GM13977 (cell line): ENCODE measurements at regions not wholly inside any gene's neighbourhood (a gene's known extent, or its start where the extent isn't known, plus 50 kb on each side); places are given as distances from the start of the nearest gene placed in this dataset.

Experiments used
- DNase-seq: peaks from one replicate; pipeline ENCODE4 v3.0.0; 2012; ENCODE audit warnings: low spot score
- in situ Hi-C: fragments of 300-500 bp; cut with MboI; formaldehyde crosslinking; loops from one replicate; pipeline ENCODE4 v1.12.0; 2022; ENCODE audit warnings: low sequenced_read_pairs, low pct_unique_long_range_greater_than_20kb, mixed read lengths, inconsistent platforms; ENCODE audit not compliant: unreplicated experiment
- TF ChIP-seq, protein P1 (sequence below): IDR thresholded peaks from 2 replicates; pipeline ENCODE4 v1.5.1; 2012; ENCODE audit warnings: mild to moderate bottlenecking, control low read depth; ENCODE audit not compliant: insufficient read depth; ENCODE audit errors: extremely low read depth, missing control alignments

DNA sequence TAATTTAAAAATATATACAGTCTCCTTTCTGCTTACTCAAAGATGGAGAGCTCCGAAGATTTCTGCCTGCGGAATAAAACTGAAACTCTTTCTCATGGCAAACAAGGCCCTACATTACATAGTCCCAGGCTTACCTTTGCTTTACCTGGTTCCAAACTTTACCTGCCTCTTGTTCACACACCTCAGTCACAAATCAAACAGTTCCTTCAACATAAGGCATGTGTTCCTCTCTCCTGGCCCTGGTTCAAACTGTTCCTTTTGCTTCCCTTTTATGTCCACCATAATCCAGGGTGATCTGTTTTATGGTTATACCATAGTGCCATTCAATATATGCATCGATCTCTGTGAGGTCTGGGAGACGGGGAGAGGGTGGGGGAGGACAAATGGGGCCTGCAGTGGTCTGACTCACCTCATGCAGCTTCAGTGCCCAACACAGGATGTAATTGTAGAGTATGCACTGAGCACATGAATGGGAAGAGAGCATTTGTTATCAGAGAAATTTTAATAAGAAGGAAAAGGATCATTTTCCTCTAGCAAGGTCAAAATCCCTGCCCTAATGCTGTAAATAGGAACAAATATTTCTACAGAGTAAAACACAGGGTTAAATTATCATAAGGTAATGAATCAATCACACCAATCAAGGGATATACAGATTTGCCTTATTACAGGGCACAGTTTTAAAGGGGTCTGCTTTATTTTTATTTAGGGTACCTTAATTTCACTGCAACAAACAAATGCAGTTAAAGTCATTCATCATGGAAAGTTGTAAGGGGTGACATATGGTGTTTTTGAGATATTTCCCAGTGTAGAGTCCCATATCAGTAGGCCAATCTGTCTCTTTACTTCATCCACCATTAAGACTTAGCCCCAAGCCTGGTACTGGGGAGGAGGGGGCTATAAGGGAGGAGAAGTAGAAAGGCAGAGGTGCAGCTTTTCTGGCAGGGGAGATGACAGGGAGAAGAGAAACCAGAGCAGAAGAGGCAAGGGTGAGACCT is 88.8 kb upstream of the PDE1C start:
- in situ Hi-C loops: no loop called here
- TF ChIP-seq, protein P1, sequence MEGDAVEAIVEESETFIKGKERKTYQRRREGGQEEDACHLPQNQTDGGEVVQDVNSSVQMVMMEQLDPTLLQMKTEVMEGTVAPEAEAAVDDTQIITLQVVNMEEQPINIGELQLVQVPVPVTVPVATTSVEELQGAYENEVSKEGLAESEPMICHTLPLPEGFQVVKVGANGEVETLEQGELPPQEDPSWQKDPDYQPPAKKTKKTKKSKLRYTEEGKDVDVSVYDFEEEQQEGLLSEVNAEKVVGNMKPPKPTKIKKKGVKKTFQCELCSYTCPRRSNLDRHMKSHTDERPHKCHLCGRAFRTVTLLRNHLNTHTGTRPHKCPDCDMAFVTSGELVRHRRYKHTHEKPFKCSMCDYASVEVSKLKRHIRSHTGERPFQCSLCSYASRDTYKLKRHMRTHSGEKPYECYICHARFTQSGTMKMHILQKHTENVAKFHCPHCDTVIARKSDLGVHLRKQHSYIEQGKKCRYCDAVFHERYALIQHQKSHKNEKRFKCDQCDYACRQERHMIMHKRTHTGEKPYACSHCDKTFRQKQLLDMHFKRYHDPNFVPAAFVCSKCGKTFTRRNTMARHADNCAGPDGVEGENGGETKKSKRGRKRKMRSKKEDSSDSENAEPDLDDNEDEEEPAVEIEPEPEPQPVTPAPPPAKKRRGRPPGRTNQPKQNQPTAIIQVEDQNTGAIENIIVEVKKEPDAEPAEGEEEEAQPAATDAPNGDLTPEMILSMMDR: no peak
- DNase-seq: no peak

DNA sequence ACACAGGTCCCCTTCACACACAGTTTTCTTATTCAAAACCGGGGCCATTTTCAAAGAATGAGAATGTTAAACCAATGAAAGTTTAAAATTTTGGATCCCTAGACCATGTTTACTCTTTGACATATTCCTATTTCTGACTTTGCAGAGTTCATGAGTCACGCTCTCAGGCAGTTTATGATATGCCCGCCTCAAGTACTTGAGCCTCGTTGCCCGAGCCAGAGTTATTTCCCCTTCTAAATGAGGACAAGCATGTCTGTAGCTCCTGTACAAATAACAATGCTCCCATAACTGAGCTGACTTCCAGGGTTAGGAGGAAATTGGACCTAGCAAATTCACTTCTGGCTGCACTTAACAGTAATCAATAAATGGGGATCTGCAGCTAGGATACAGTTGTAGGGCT is 87.9 kb upstream of the PDE1C start:
- TF ChIP-seq, protein P1: no peak
- in situ Hi-C loops: no loop called here
- no peak for DNase-seq

DNA sequence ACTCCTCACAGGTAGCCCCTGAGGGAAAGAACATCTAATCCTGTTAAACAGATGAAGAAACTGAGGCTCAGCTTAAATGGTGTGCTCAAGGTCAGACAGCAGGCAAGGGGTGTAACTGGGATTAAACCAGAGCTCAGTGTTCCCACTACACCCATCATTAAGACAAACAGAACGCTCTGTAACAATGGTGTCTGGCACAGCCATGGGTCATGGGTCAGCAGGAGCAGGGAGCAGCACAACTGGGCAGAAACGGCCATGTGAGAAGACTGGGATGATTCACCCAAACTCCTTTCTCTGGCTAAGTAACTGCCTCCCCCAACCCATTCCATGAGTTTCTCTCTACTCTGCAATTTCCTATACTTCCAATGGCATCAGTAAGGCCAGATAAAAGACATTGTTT is 85.5 kb upstream of the PDE1C start:
- in situ Hi-C loops: no loop called here
- no peak for DNase-seq
- TF ChIP-seq, protein P1: no peak

DNA sequence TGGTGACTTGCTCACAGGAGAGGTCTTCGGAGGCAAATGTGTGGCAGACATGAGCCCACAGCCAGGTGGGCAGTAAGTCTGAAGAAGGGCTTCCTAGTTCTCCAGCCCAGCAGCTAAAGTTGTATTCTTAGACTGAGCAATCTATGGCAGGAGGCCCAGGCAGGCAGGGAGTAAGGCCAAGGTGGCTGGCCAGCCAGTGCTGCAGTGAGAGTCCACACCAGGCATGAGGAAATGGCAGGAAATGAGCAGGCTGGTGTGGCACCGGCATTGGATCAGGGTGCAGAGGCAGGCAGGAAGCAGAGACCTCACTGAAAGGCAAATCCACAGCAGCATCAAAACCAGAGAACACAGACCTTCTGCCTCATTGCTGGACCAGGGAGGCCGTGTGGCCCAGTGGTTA is 84.6 kb upstream of the PDE1C start:
- DNase-seq: no peak
- TF ChIP-seq, protein P1: no peak
- in situ Hi-C loops: no loop called here

DNA sequence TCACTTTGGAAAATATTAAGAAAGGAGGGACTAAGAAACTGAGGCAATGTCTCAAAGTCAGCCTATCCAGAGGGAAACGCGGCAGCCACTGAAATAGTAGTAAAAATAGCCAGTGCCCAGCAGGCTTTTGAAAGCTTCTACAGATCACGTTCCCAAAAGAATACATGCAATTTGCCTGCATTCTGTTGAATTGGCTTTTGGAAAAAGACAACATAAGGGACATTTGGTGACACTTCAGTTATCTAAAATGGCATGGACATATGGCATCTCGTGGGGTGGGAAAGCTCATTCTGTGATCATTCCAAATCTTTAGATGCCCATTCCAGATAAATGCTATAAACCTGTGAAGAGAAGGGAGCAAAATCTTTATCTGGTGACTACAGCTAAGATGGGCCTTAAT is 82.8 kb upstream of the PDE1C start:
- in situ Hi-C loops: no loop called here
- DNase-seq: no peak
- TF ChIP-seq, protein P1: no peak

DNA sequence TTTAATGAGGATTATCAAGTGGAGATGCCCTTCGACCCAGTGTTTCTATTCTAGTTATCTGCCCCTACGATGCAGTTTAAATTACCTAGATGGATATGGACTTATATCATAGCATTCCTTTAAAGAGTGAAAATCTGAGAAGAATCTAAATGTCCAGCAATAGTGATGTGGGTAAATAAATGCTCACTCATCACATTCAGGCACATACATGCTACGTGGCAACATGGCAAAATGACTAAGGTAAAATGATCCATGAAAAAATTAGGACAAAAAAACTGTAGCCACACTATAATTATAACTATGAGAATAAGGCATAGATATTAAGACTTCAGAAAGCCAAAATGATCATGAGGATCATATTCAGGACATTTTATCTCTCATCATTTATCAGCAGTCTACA is 82.4 kb upstream of the PDE1C start:
- DNase-seq: no peak
- in situ Hi-C loops: no loop called here
- TF ChIP-seq, protein P1: no peak
